Gastrocnemius medialis (tissue), 4 donors: ENCODE measurements at regions not wholly inside any gene's neighbourhood (a gene's known extent, or its start where the extent isn't known, plus 50 kb on each side); places are given as distances from the start of the nearest gene placed in this dataset.

Experiments used
- ATAC-seq, 2 donors: fragments of 150-250 bp; one replicate each; pipeline ENCODE4 v1.9.1; 2016
- DNase-seq, 2 donors: peaks; one replicate each; pipeline ENCODE4 v3.0.0-alpha.2; 2019
- H3K27ac ChIP-seq, 4 donors: fragments of 200-600 bp; sonication (generic); 1 replicate in 1 of 4; 2 replicates in 3 of 4; pipeline ENCODE4 v1.5.1; 2016 to 2018; ENCODE audit warnings: mild to moderate bottlenecking in 2 of 4, moderate library complexity in 1 of 4
- H3K27me3 ChIP-seq, 3 donors: fragments of 200-600 bp; sonication (generic) in 2 of 3; 1 replicate in 1 of 3; 2 replicates in 2 of 3; pipeline versions ENCODE4 v1.5.1 to v1.6.0; 2016 to 2019; ENCODE audit warnings: mild to moderate bottlenecking in 1 of 3, moderate library complexity in 1 of 3
- H3K36me3 ChIP-seq, 2 donors: fragments of 200-600 bp; sonication (generic) in 1 of 2; one replicate each; pipeline ENCODE4 v1.5.1; 2017 to 2018
- H3K4me1 ChIP-seq, 2 donors: fragments of 200-600 bp; sonication (generic) in 1 of 2; one replicate each; pipeline ENCODE4 v1.5.1; 2016 to 2017; ENCODE audit warnings: mild to moderate bottlenecking in 2 of 2
- H3K4me3 ChIP-seq, 4 donors: fragments of 200-600 bp; sonication (generic) in 3 of 4; 1 replicate in 1 of 4; 2 replicates in 3 of 4; pipeline ENCODE4 v1.5.1; 2016 to 2019; ENCODE audit warnings: mild to moderate bottlenecking in 2 of 4
- H3K9me3 ChIP-seq, 3 donors: fragments of 200-600 bp; sonication (generic) in 2 of 3; 1 replicate in 1 of 3; 2 replicates in 2 of 3; pipeline ENCODE4 v1.5.1; 2016 to 2019
- CTCF ChIP-seq, 5 experiments: fragments of 450-650 bp in 3 of 5; fragments of 200-600 bp in 2 of 5; sonication (generic) in 2 of 5; IDR thresholded peaks in 4 of 5; conservative IDR thresholded peaks in 1 of 5; 1 replicate in 4 of 5; 2 replicates in 1 of 5; pipeline ENCODE4 v1.5.1; 2016 to 2019; ENCODE audit warnings: antibody characterized with exemption in 5 of 5, mild to moderate bottlenecking in 3 of 5, moderate library complexity in 3 of 5
- POLR2A ChIP-seq, 2 donors: fragments of 450-650 bp; IDR thresholded peaks; one replicate each; pipeline ENCODE4 v1.6.1; 2017; ENCODE audit warnings: antibody characterized with exemption in 2 of 2, mild to moderate bottlenecking in 2 of 2, moderate library complexity in 2 of 2
- in situ Hi-C, 4 donors: fragments of 200-750 bp; cut with MboI; loops; one replicate each; pipeline versions ENCODE4 v1.15.0 to v1.8.0; 2017; ENCODE audit warnings: low sequenced_read_pairs in 4 of 4
- intact Hi-C: fragments of 100-400 bp; cut with DNase I; formaldehyde crosslinking; loops from one replicate; pipeline ENCODE4 v1.15.1; 2023; ENCODE audit warnings: low total_unique reads

DNA sequence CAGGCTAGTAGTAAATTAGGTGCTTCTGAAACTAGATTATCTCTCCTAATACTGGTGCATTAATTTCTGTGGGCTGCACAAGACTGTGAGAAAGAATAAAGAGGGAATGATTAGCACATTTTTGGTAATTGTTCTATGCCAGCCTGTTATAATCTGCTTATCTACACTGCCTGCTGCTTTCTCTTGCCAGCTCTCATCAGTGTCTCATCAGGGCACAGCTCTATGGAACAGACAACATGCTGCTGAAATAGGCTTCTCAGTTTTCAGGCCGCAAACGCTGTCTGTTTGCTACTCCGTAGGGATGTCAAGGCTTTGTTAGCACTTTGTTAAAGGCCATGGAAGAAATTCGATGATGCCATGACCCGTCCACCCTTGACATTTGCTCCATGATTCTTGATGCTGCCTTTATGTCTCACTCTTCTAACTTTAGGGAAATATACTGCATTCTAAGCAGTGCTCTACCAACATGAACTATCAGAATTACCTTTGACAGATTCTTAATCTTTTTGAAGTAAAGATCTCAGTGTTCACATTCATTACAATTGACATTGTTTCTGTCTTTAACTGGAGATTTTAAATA is 84.0 kb upstream of the PRR20A start:
- in situ Hi-C loops (no loop called here), intact Hi-C loops (no loop called here)
- no peak for ATAC-seq

GRCh38 chr13:57063007-57063406 is 77.7 kb upstream of the PRR20A start:
- in situ Hi-C loops (no loop called here), intact Hi-C loops (no loop called here)
- Histone ChIP-seq H3K27me3 (no peaks in the 10 kb centered on the region), H3K4me3 (no peak overlapping the region), H3K9me3 (no peaks in the 10 kb centered on the region), H3K36me3 (no peaks in the 10 kb centered on the region), H3K27ac (no peak overlapping the region), H3K4me1 (no peaks in the 10 kb centered on the region)
- DNase-seq (no peak), ATAC-seq (no peak)
- no peak for TF ChIP-seq POLR2A (IDR thresholded peaks at IDR 0.05)
- TF ChIP-seq CTCF (IDR thresholded peaks at IDR 0.05 in 4 of 5, conservative IDR thresholded peaks at IDR 0.05 in 1 of 5), result no peak

More for the DNA sequence above, 84.0 kb upstream of the PRR20A start:
- Histone ChIP-seq H3K4me3 (no peak overlapping the region), H3K27me3 (no peaks in the 10 kb centered on the region), H3K36me3 (no peaks in the 10 kb centered on the region), H3K4me1 (no peaks in the 10 kb centered on the region), H3K27ac (no peak overlapping the region), H3K9me3 (no peaks in the 10 kb centered on the region)
- no peak for DNase-seq
- no peak for TF ChIP-seq POLR2A (IDR thresholded peaks at IDR 0.05)
- TF ChIP-seq CTCF (IDR thresholded peaks at IDR 0.05 in 4 of 5, conservative IDR thresholded peaks at IDR 0.05 in 1 of 5), result no peak

DNA sequence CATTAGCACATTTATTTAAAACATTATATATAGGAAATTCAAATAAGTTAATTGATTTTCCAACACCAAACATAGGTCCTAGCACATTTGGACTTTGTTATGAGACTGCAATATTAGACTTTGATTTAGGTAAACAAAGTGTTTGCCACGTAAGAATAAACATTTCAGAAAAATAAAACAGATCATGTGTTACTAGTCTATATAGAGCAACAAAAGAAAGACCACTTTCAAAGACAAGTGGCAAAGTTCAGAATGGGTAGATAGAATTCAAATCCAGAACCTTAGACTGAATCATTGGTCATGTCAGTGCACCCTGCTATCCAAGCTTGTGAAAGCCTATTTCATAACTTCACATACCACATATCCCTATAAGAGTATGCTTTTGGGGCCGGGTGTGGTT is 66.7 kb upstream of the PRR20A start:
- H3K4me1 ChIP-seq, result no peaks in the 10 kb centered on the region
- no peaks in the 10 kb centered on the region for H3K9me3 ChIP-seq
- H3K27ac ChIP-seq, result no peak overlapping the region
- no peaks in the 10 kb centered on the region for H3K36me3 ChIP-seq
- no peak for TF ChIP-seq CTCF (IDR thresholded peaks at IDR 0.05 in 4 of 5, conservative IDR thresholded peaks at IDR 0.05 in 1 of 5)
- no peak for TF ChIP-seq POLR2A (IDR thresholded peaks at IDR 0.05)
- DNase-seq (no peak), ATAC-seq (no peak)
- intact Hi-C loops (no loop called here), in situ Hi-C loops (no loop called here)
- H3K4me3 ChIP-seq, result no peak overlapping the region
- no peaks in the 10 kb centered on the region for H3K27me3 ChIP-seq

DNA sequence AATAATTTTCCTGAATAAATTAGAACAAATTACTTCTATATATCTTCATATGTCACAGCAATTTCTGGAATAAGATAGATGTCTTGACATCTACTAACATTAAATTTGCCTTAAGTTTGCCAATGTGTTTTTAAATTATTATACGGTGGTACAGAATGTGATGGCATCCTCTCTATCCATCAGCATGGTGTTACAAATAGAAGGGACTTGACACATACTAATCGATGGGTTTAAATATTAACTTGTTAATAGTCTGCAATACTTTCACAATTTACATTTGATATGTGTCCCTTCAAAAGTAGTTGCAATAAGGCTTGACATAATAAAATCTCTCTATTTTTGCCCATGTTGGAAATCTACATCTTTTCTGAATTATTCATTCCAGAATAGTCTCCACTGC is 65.1 kb upstream of the PRR20A start:
- H3K36me3 ChIP-seq, result no peaks in the 10 kb centered on the region
- no peak for ATAC-seq
- H3K4me1 ChIP-seq, result no peaks in the 10 kb centered on the region
- intact Hi-C loops, result no loop called here
- no peak for TF ChIP-seq CTCF (IDR thresholded peaks at IDR 0.05 in 4 of 5, conservative IDR thresholded peaks at IDR 0.05 in 1 of 5)
- no peak for TF ChIP-seq POLR2A (IDR thresholded peaks at IDR 0.05)
- no peaks in the 10 kb centered on the region for H3K9me3 ChIP-seq
- in situ Hi-C loops, result no loop called here
- no peaks in the 10 kb centered on the region for H3K27me3 ChIP-seq
- no peak overlapping the region for H3K27ac ChIP-seq
- no peak for DNase-seq
- no peak overlapping the region for H3K4me3 ChIP-seq

GRCh38 chr13:57087006-57087405 is 53.7 kb upstream of the PRR20A start:
- intact Hi-C loops, result no loop called here
- ATAC-seq, result no peak

More at GRCh38 chr13:57087006-57087405, 53.7 kb upstream of the PRR20A start:
- no peaks in the 10 kb centered on the region for H3K9me3 ChIP-seq
- TF ChIP-seq CTCF (IDR thresholded peaks at IDR 0.05 in 4 of 5, conservative IDR thresholded peaks at IDR 0.05 in 1 of 5) (no peak), POLR2A (IDR thresholded peaks at IDR 0.05) (no peak)
- DNase-seq, result no peak
- no peaks in the 10 kb centered on the region for H3K27me3 ChIP-seq
- H3K36me3 ChIP-seq, result no peaks in the 10 kb centered on the region
- in situ Hi-C loops, result no loop called here
- H3K27ac ChIP-seq, result no peak overlapping the region
- no peak overlapping the region for H3K4me3 ChIP-seq
- no peaks in the 10 kb centered on the region for H3K4me1 ChIP-seq
